ENCODE measurements at regions not wholly inside any gene's neighbourhood (a gene's known extent, or its start where the extent isn't known, plus 50 kb on each side); places are given as distances from the start of the nearest gene placed in this dataset.

DNA sequence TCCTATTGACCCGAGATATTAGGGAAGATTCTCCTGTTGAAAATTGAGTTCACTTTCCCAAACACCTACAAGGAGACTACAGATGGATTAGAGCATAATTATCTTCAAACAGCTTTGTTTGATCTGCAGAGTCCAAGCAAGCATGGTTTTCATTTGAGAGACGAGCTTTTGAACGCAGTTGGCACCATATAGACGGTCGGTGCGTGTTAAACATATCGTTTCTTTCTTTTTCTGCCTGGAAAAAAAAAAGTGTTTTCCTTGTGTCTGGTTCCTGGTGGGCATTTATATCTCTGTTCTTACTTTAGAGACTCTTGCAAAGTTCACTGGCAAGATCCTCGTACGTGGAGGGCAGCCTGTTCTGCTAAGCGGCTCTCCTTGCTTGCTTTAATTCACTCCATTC is 248.9 kb downstream of the TMEM182 start:
- TF ChIP-seq, protein P1, sequence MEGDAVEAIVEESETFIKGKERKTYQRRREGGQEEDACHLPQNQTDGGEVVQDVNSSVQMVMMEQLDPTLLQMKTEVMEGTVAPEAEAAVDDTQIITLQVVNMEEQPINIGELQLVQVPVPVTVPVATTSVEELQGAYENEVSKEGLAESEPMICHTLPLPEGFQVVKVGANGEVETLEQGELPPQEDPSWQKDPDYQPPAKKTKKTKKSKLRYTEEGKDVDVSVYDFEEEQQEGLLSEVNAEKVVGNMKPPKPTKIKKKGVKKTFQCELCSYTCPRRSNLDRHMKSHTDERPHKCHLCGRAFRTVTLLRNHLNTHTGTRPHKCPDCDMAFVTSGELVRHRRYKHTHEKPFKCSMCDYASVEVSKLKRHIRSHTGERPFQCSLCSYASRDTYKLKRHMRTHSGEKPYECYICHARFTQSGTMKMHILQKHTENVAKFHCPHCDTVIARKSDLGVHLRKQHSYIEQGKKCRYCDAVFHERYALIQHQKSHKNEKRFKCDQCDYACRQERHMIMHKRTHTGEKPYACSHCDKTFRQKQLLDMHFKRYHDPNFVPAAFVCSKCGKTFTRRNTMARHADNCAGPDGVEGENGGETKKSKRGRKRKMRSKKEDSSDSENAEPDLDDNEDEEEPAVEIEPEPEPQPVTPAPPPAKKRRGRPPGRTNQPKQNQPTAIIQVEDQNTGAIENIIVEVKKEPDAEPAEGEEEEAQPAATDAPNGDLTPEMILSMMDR (IDR thresholded peaks at IDR 0.05), result no peak
- no peak for TF ChIP-seq POLR2A (IDR thresholded peaks at IDR 0.05)
